ENCODE measurements at regions not wholly inside any gene's neighbourhood (a gene's known extent, or its start where the extent isn't known, plus 50 kb on each side); places are given as distances from the start of the nearest gene placed in this dataset.

DNA sequence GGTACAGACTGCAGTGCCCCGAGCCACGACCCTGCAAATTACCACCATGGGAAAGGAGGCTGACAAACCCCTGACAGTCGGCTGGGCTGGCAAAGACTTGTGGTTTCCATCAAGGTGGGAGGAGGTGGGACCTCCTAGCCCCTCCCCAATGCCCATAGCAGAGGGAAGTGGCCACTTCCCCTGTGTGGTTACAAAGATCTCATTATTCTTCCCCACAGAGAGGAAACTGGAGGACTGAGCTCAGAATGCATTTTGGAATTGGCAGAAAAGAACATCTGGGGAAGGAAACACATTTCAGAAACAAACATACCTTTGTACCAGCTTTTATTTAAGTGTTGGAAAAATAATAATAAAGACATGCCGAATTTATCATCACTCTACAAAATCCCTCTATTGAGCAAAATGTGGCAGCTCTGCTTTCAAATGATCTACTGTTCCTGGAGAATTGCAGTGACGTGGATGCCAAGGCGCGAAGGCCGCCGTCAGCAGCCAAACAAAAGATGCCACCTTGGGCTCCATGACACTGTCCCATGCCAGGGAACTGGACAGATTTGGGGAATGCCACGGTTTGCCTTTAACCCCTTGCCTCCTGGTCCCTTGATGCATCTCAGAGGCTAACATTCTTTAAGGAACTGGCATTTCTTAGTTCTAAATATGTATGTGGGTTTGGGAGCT, 169.6 kb downstream of the CRYBB2 start:
- TF ChIP-seq, protein P1, sequence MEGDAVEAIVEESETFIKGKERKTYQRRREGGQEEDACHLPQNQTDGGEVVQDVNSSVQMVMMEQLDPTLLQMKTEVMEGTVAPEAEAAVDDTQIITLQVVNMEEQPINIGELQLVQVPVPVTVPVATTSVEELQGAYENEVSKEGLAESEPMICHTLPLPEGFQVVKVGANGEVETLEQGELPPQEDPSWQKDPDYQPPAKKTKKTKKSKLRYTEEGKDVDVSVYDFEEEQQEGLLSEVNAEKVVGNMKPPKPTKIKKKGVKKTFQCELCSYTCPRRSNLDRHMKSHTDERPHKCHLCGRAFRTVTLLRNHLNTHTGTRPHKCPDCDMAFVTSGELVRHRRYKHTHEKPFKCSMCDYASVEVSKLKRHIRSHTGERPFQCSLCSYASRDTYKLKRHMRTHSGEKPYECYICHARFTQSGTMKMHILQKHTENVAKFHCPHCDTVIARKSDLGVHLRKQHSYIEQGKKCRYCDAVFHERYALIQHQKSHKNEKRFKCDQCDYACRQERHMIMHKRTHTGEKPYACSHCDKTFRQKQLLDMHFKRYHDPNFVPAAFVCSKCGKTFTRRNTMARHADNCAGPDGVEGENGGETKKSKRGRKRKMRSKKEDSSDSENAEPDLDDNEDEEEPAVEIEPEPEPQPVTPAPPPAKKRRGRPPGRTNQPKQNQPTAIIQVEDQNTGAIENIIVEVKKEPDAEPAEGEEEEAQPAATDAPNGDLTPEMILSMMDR (conservative IDR thresholded peaks at IDR 0.05; ENCODE audit: low read depth, low read length): no peak
- no peak for TF ChIP-seq EZH2 (IDR thresholded peaks at IDR 0.05; ENCODE audit: low read length, unreplicated experiment)

Measured in PC-3 (cell line).